Coronary artery (tissue), 2 donors: ENCODE measurements at regions not wholly inside any gene's neighbourhood (a gene's known extent, or its start where the extent isn't known, plus 50 kb on each side); places are given as distances from the start of the nearest gene placed in this dataset.

Source experiments
- DNase-seq: peaks from one replicate; pipeline ENCODE4 v3.0.0-alpha.2; 2017; ENCODE audit warnings: low spot score
- H3K27ac ChIP-seq, 2 donors: fragments of 200-600 bp; sonication (generic); one replicate each; pipeline ENCODE4 v1.5.1; 2016 to 2019
- H3K4me3 ChIP-seq: fragments of 200-600 bp; sonication (generic); 2 replicates; pipeline ENCODE4 v1.5.1; 2016; ENCODE audit warnings: mild to moderate bottlenecking, moderate library complexity
- CTCF ChIP-seq: fragments of 200-600 bp; sonication (generic); IDR thresholded peaks from one replicate; pipeline ENCODE4 v1.5.1; 2019; ENCODE audit warnings: antibody characterized with exemption

GRCh38 chr13:80841414-80841813 lies 500.5 kb upstream of the SPRY2 start:
- no peak for DNase-seq
- Histone ChIP-seq H3K4me3 (no peak overlapping the region), H3K27ac (no peak overlapping the region)
- TF ChIP-seq CTCF = no peak

- Histone ChIP-seq H3K4me3 (no peak overlapping the region), H3K27ac (peak overlapping the region in 1 of 2 donors; percentile 7)
- DNase-seq = no peak
- no peak for TF ChIP-seq CTCF
These were observed 499.5 kb upstream of the SPRY2 start for GRCh38 chr13:80840316-80840976.

GRCh38 chr13:80835902-80836301 lies 495.0 kb upstream of the SPRY2 start:
- no peak for TF ChIP-seq CTCF
- DNase-seq = no peak
- Histone ChIP-seq H3K4me3 (no peak overlapping the region), H3K27ac (no peak overlapping the region)

GRCh38 chr13:80830431-80830830 lies 489.5 kb upstream of the SPRY2 start:
- TF ChIP-seq CTCF = no peak
- no peak for DNase-seq
- Histone ChIP-seq H3K4me3 (no peak overlapping the region), H3K27ac (no peak overlapping the region)

GRCh38 chr13:80828759-80829158 lies 487.8 kb upstream of the SPRY2 start:
- Histone ChIP-seq H3K4me3 (no peak overlapping the region), H3K27ac (no peak overlapping the region)
- TF ChIP-seq CTCF = no peak
- DNase-seq = no peak

GRCh38 chr13:80825276-80825675 lies 484.4 kb upstream of the SPRY2 start:
- Histone ChIP-seq H3K27ac (no peak overlapping the region), H3K4me3 (no peak overlapping the region)
- TF ChIP-seq CTCF = no peak
- no peak for DNase-seq

GRCh38 chr13:80824229-80824628 lies 483.3 kb upstream of the SPRY2 start:
- no peak overlapping the region for H3K4me3 ChIP-seq
- no peak for TF ChIP-seq CTCF
- no peak overlapping the region for H3K27ac ChIP-seq
- no peak for DNase-seq
